Glomerular endothelial cell (primary cell): ENCODE measurements at regions not wholly inside any gene's neighbourhood (a gene's known extent, or its start where the extent isn't known, plus 50 kb on each side); places are given as distances from the start of the nearest gene placed in this dataset.

Source experiments
- DNase-seq: peaks from one replicate; pipeline ENCODE4 v3.0.0-alpha.2; 2011; ENCODE audit warnings: low read depth, low spot score; ENCODE audit errors: extremely low read depth

GRCh38 chr15:46595016-46595415 lies 960.2 kb downstream of the SQOR start:
- no peak for DNase-seq

- DNase-seq = no peak
These were observed 972.2 kb downstream of the SQOR start for GRCh38 chr15:46607077-46607476.

- DNase-seq = no peak
These were observed 981.2 kb downstream of the SQOR start for GRCh38 chr15:46616033-46616432.

GRCh38 chr15:46617507-46617906 lies 982.7 kb downstream of the SQOR start:
- DNase-seq = no peak

GRCh38 chr15:46618984-46619383 lies 984.2 kb downstream of the SQOR start:
- DNase-seq = no peak

- no peak for DNase-seq
These were observed 985.7 kb downstream of the SQOR start for GRCh38 chr15:46620392-46621013.

GRCh38 chr15:46622851-46623250 lies 988.0 kb downstream of the SQOR start:
- DNase-seq = no peak

GRCh38 chr15:46636206-46636605 lies 1001.4 kb downstream of the SQOR start:
- no peak for DNase-seq

- no peak for DNase-seq
These were observed 1010.0 kb downstream of the SQOR start for GRCh38 chr15:46644501-46645481.

- DNase-seq = no peak
These were observed 1011.7 kb downstream of the SQOR start for GRCh38 chr15:46646490-46646889.

GRCh38 chr15:46647046-46647445 lies 1012.2 kb downstream of the SQOR start:
- DNase-seq = no peak

- no peak for DNase-seq
These were observed 1017.4 kb downstream of the SQOR start for GRCh38 chr15:46652266-46652665.

GRCh38 chr15:46654993-46655392 lies 1020.2 kb downstream of the SQOR start:
- no peak for DNase-seq

- DNase-seq = no peak
These were observed 1025.4 kb downstream of the SQOR start for GRCh38 chr15:46660096-46660842.

- no peak for DNase-seq
These were observed 1035.4 kb downstream of the SQOR start for GRCh38 chr15:46670258-46670657.

- no peak for DNase-seq
These were observed 1036.5 kb downstream of the SQOR start for GRCh38 chr15:46671336-46671735.

- DNase-seq = no peak
These were observed 1037.2 kb downstream of the SQOR start for GRCh38 chr15:46672041-46672440.

- DNase-seq = no peak
These were observed 1040.8 kb upstream of the SEMA6D start for GRCh38 chr15:46676233-46677206.

GRCh38 chr15:46677491-46677890 lies 1039.8 kb upstream of the SEMA6D start:
- no peak for DNase-seq

GRCh38 chr15:46681901-46682300 lies 1035.4 kb upstream of the SEMA6D start:
- DNase-seq = no peak
